ENCODE measurements at regions not wholly inside any gene's neighbourhood (a gene's known extent, or its start where the extent isn't known, plus 50 kb on each side); places are given as distances from the start of the nearest gene placed in this dataset.

DNA sequence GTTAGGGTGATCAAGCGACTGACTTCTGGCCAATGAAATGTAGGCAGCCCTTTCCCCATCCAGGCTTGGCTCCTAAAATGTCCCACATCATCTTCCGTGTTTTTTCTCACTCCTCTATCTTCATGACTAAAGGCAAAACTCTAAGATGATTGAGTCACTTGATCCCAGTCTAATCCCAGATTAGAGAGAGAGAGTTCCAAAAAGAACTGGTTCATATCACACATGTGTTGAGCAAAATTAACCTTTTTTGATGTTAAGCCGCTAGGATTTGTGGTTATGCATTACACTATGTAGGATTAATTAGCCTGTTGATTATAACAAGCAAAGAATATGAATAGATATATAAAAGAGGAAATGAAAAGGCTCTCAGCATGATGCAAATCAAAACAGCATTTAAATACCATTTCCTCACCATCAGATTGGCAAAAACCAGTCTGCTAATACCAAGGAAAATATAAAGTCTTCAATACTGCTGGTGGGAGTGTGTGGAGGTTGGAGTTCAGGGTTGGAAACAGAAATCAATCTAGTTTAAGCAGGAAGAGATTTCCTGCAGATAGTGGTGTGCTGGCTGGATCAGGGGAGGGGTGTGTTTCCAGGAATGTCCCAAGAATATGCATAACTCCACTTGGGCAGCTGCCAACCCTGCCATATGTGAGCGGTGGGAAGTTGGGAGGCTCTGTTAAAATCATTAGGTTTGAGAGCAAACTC lies 187.6 kb upstream of the S1PR3 start:
- TF ChIP-seq, protein P1, sequence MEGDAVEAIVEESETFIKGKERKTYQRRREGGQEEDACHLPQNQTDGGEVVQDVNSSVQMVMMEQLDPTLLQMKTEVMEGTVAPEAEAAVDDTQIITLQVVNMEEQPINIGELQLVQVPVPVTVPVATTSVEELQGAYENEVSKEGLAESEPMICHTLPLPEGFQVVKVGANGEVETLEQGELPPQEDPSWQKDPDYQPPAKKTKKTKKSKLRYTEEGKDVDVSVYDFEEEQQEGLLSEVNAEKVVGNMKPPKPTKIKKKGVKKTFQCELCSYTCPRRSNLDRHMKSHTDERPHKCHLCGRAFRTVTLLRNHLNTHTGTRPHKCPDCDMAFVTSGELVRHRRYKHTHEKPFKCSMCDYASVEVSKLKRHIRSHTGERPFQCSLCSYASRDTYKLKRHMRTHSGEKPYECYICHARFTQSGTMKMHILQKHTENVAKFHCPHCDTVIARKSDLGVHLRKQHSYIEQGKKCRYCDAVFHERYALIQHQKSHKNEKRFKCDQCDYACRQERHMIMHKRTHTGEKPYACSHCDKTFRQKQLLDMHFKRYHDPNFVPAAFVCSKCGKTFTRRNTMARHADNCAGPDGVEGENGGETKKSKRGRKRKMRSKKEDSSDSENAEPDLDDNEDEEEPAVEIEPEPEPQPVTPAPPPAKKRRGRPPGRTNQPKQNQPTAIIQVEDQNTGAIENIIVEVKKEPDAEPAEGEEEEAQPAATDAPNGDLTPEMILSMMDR (IDR thresholded peaks at IDR 0.05; ENCODE audit: insufficient read depth, low read length, missing control alignments) = no peak
- H3K4me3 ChIP-seq (ENCODE audit: low read depth, low read length) = no peak overlapping the region
- DNase-seq (ENCODE audit: low read depth, low spot score) = no peak
- CTCF ChIA-PET = no interaction called here
- POLR2A ChIA-PET = no interaction called here

DNA sequence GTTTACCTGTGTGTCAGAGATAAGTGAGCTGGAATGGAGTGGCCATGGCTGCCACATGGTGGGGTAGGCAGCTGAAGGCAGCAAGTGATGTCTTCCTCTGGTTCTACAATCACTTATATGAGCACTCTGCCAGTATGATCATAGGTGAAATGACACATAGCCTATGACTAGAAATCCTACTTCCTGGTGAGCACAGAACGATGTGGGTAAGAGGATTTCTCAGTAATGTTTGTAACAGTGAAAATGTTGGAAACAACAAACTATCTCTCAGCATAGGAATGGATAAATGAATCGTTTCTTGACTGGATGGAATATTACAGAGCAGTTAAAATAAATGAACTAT lies 187.0 kb upstream of the S1PR3 start:
- CTCF ChIA-PET = no interaction called here
- no peak overlapping the region for H3K4me3 ChIP-seq (ENCODE audit: low read depth, low read length)
- TF ChIP-seq, protein P1 (IDR thresholded peaks at IDR 0.05; ENCODE audit: insufficient read depth, low read length, missing control alignments) = no peak
- no peak for DNase-seq (ENCODE audit: low read depth, low spot score)
- POLR2A ChIA-PET = no interaction called here

DNA sequence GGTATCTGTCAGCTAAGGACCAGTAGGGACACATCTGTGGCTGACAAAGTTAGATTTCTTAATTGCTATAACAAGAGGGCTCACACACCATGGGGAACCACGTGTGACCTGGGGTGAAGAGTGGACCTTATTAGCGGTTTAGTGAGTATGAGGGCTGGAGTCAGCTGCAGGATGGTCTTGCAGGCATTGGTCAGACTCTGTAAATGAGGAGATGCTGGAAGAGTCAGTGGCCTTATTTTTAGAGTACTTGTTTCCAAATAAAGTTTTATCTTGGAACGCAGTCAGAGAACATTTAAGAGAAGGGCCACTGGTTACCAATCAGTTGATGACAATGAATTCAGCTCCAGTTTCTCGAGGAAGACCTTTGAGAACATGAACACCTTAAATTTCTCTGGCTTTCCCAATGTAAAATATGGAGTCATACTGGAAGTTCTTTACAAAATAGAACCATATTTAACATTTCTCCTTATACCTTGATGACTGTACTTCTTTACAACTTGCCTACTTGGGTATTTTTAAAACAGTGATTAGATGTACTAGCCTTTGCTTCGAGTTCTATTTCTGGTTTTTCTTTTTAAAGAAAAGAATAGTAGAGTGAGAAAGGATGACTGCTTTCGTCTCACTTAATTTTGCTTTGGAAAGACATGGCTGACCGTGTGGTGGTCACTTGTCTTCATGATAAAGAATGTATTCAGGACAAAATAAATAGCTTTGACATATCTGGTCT lies 185.9 kb upstream of the S1PR3 start:
- DNase-seq (ENCODE audit: low read depth, low spot score) = no peak
- H3K4me3 ChIP-seq (ENCODE audit: low read depth, low read length) = no peak overlapping the region
- CTCF ChIA-PET = no interaction called here
- TF ChIP-seq, protein P1 (IDR thresholded peaks at IDR 0.05; ENCODE audit: insufficient read depth, low read length, missing control alignments) = no peak
- POLR2A ChIA-PET = interaction anchor here (0.5 kb wide), 1 partner anchor 11 kb away, joined by 3 read pairs; no protein-coding TSS in a partner anchor

DNA sequence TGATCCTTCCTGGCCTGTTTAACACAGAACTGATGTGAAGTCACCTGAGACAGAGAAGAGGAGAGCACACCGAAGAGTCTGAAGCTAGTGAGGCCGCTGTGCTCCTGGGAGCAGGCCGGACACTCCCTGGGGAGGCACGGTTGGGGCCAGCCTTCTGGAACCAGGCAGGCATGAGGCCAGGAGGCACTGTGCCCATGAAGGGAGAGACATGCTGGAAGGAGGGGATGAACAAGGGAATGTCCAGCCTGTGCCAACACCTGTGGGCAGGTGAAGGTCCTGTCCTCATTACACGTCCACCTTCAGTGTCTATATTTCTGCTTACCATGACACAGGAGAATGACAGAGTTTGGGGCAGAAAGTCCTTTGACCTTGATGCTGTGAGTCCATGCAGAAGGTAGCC lies 183.8 kb upstream of the S1PR3 start:
- H3K4me3 ChIP-seq (ENCODE audit: low read depth, low read length) = no peak overlapping the region
- ChIA-PET POLR2A (no interaction called here), CTCF (no interaction called here)
- TF ChIP-seq, protein P1 (IDR thresholded peaks at IDR 0.05; ENCODE audit: insufficient read depth, low read length, missing control alignments) = no peak
- DNase-seq (ENCODE audit: low read depth, low spot score) = no peak

DNA sequence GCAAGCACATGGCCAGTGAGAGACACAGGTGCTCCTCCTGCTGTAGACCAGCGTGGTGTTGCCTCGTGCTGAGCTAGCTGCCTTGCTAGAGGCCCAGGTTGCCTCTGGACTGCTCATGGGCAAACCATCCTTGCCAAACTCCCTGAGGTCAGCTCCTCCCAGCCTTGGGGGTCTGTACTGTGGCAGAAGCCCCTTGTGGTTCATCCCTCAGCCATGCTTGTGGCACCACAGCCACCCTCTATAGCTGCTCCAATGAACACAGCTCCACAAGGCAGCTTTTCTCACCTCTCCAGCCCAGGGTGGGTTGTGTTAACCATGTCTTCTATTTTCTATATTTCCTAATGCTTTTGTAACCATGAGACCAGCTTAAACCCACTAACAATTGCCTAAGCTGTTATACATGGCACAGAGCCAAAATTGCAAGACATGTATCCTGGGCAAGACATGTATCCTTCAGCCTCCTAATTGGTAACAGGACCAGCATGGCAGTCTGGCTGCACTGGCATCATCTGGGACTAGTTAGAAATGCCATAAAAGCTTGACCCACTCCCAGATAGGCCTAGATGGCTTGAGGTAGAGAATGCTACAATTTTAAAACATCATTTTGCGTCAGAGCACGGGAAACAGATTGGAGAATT lies 183.1 kb upstream of the S1PR3 start:
- TF ChIP-seq, protein P1 (IDR thresholded peaks at IDR 0.05; ENCODE audit: insufficient read depth, low read length, missing control alignments) = no peak
- ChIA-PET POLR2A (no interaction called here), CTCF (no interaction called here)
- H3K4me3 ChIP-seq (ENCODE audit: low read depth, low read length) = no peak overlapping the region
- DNase-seq (ENCODE audit: low read depth, low spot score) = no peak

DNA sequence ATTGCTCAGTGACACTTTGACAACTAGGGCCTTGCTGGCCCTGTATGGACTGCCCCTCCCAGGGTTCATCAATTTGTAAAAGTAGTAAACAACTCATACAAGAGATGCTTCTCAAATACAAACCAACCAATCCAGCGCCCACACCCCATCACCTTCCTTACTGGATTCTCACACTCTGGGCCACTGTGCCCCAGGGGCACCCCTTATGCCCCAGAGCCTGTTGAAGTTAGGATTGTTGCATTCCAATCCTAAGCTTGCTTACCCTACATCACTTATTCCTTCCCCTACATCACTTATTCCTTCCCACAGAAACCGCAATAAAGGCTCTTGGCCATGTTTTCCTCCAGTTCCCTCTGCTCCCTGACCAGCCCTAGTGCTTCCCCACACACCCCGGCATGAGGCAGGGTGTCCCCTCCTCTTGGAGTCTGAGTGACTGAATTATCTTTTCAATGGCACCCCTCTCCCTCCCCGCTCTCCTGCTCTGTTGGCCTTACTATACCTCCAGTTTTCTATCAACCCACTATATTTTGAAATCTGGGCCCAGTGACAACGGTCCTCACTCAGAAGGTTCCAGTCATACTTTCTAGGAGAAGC lies 182.4 kb upstream of the S1PR3 start:
- no peak for DNase-seq (ENCODE audit: low read depth, low spot score)
- no peak overlapping the region for H3K4me3 ChIP-seq (ENCODE audit: low read depth, low read length)
- ChIA-PET POLR2A (no interaction called here), CTCF (interaction anchor here (0.9 kb wide), 1 partner anchor 17 kb away, joined by 3 read pairs; no protein-coding TSS in a partner anchor)
- TF ChIP-seq, protein P1 (IDR thresholded peaks at IDR 0.05; ENCODE audit: insufficient read depth, low read length, missing control alignments) = no peak

Measured in AG04449 (cell line).